Sigmoid colon (tissue), 6 donors: ENCODE measurements at regions not wholly inside any gene's neighbourhood (a gene's known extent, or its start where the extent isn't known, plus 50 kb on each side); places are given as distances from the start of the nearest gene placed in this dataset.

Source experiments
- DNase-seq: peaks from one replicate; pipeline ENCODE4 v3.0.0-alpha.2; 2019
- H3K27ac ChIP-seq, 4 donors: fragments of 200-600 bp; sonication (generic); one replicate each; pipeline ENCODE4 v1.5.1; 2016 to 2019; ENCODE audit warnings: mild to moderate bottlenecking in 1 of 4
- H3K27me3 ChIP-seq, 3 donors: fragments of 200-600 bp; sonication (generic); one replicate each; pipeline ENCODE4 v1.5.1; 2019; ENCODE audit warnings: mild to moderate bottlenecking in 1 of 3
- H3K36me3 ChIP-seq, 4 donors: fragments of 200-600 bp; sonication (generic); one replicate each; pipeline ENCODE4 v1.5.1; 2016 to 2019
- H3K4me1 ChIP-seq, 4 donors: fragments of 200-600 bp; sonication (generic); one replicate each; pipeline ENCODE4 v1.5.1; 2017 to 2019
- H3K4me3 ChIP-seq, 4 donors: fragments of 200-600 bp; sonication (generic); one replicate each; pipeline ENCODE4 v1.5.1; 2017 to 2019; ENCODE audit warnings: mild to moderate bottlenecking in 2 of 4, moderate library complexity in 1 of 4
- H3K9me3 ChIP-seq, 4 donors: fragments of 200-600 bp in 3 of 4; sonication (generic) in 3 of 4; one replicate each; pipeline versions ENCODE4 v1.5.1 to v1.6.1; 2013 to 2019
- EP300 ChIP-seq, 4 donors: sonication (generic); formaldehyde crosslinking; IDR thresholded peaks; one replicate each; pipeline ENCODE4 v1.6.1; 2017; ENCODE audit warnings: antibody characterized with exemption in 4 of 4
- POLR2A ChIP-seq, 2 donors: fragments of 450-650 bp; IDR thresholded peaks; one replicate each; pipeline ENCODE4 v1.6.1; 2016; ENCODE audit warnings: antibody characterized with exemption in 2 of 2, mild to moderate bottlenecking in 2 of 2, moderate library complexity in 2 of 2
- POLR2AphosphoS5 ChIP-seq, 4 donors: sonication (generic); formaldehyde crosslinking; IDR thresholded peaks; one replicate each; pipeline ENCODE4 v1.6.1; 2017; ENCODE audit warnings: antibody characterized with exemption in 4 of 4
- WGBS, 2 donors: extraction: QIAGEN DNeasy Blood & Tissue Kit; methylation state at CpG; one replicate each; pipeline ENCODE4 v1.1.7; 2013; 5-methylcytosine and 5-hydroxymethylcytosine counted together
- intact Hi-C: fragments of 100-400 bp; cut with DNase I; formaldehyde crosslinking; loops from one replicate; pipeline ENCODE4 v1.15.1; 2023
- TF ChIP-seq, protein P1 (sequence below), 4 experiments: fragments of 450-650 bp in 3 of 4; fragments of 200-600 bp in 1 of 4; IDR thresholded peaks; one replicate each; pipeline ENCODE4 v1.5.1; 2016 to 2019; ENCODE audit warnings: antibody characterized with exemption in 4 of 4, mild to moderate bottlenecking in 3 of 4, moderate library complexity in 2 of 4
- donor health status: healthy with polysubstance abuse.
- donor health status: healthy.

GRCh38 chr2:66888791-66889631 is 454.1 kb downstream of the MEIS1 start:
- Histone ChIP-seq H3K9me3 (no peaks in the 10 kb centered on the region), H3K27me3 (no peaks in the 10 kb centered on the region), H3K27ac (peak overlapping the region; percentile 27 to 91 (median 83)), H3K4me3 (no peak overlapping the region), H3K4me1 (peaks cover 0 to 68% (median 45%) of the 10 kb centered on the region in 4 donors), H3K36me3 (no peaks in the 10 kb centered on the region)
- intact Hi-C loops: loop anchor here (2.0 to 5.0 kb wide), 9 partner anchors 34 to 457 kb away; no protein-coding TSS in a partner anchor
- peak; percentile 95 for DNase-seq
- TF ChIP-seq, protein P1, sequence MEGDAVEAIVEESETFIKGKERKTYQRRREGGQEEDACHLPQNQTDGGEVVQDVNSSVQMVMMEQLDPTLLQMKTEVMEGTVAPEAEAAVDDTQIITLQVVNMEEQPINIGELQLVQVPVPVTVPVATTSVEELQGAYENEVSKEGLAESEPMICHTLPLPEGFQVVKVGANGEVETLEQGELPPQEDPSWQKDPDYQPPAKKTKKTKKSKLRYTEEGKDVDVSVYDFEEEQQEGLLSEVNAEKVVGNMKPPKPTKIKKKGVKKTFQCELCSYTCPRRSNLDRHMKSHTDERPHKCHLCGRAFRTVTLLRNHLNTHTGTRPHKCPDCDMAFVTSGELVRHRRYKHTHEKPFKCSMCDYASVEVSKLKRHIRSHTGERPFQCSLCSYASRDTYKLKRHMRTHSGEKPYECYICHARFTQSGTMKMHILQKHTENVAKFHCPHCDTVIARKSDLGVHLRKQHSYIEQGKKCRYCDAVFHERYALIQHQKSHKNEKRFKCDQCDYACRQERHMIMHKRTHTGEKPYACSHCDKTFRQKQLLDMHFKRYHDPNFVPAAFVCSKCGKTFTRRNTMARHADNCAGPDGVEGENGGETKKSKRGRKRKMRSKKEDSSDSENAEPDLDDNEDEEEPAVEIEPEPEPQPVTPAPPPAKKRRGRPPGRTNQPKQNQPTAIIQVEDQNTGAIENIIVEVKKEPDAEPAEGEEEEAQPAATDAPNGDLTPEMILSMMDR (IDR thresholded peaks at IDR 0.05): no peak
- TF ChIP-seq EP300 (IDR thresholded peaks at IDR 0.05) (peak; percentile 97 to 98 (median 98)), POLR2A (IDR thresholded peaks at IDR 0.05) (peak in 1 of 2 donors; percentile 4), POLR2AphosphoS5 (IDR thresholded peaks at IDR 0.05) (peak; percentile 90 to 95 (median 94))
- WGBS, 2 donors: 64 to 71% methylated on average over 6 of the region's 6 CpGs

- DNase-seq: no peak
- no peaks in the 10 kb centered on the region for H3K36me3 ChIP-seq
- no peak overlapping the region for H3K4me3 ChIP-seq
- TF ChIP-seq POLR2A (IDR thresholded peaks at IDR 0.05) (no peak), EP300 (IDR thresholded peaks at IDR 0.05) (no peak), POLR2AphosphoS5 (IDR thresholded peaks at IDR 0.05) (no peak)
- TF ChIP-seq, protein P1 (IDR thresholded peaks at IDR 0.05): no peak
- no peaks in the 10 kb centered on the region for H3K27me3 ChIP-seq
- 72 to 75% methylated on average over 2 of the region's 2 CpGs for WGBS, 2 donors
- intact Hi-C loops: loop anchor here (2.0 to 5.0 kb wide), 9 partner anchors 35 to 457 kb away; no protein-coding TSS in a partner anchor
- peaks cover 0 to 68% (median 46%) of the 10 kb centered on the region in 4 donors for H3K4me1 ChIP-seq
- H3K27ac ChIP-seq: peak overlapping the region; percentile 27 to 91 (median 83)
- H3K9me3 ChIP-seq: no peaks in the 10 kb centered on the region
These were observed 454.6 kb downstream of the MEIS1 start for GRCh38 chr2:66889632-66889882.

GRCh38 chr2:66890166-66890742 is 455.3 kb downstream of the MEIS1 start:
- Histone ChIP-seq H3K4me3 (no peak overlapping the region), H3K27ac (peak overlapping the region in 3 of 4 donors; percentile 79 to 91 (median 87)), H3K27me3 (no peaks in the 10 kb centered on the region)

DNA sequence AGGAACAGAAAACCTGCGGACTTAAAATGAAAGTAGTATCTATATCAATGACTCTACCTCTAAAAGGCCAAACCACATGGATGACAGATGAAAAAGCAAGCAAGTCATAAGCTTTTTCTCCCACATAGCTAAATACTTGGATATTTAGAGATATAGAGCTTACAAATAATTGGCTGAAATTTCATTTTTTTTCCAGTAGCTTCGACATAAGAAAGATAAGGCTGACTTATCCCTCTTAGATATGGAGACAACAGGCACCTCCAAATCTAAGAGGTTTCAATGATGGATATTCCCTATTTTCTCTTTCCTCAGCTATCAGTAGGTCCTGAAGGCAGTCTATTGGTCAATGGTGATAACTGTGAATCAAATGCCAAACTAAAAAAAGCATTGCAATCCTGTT is 460.3 kb downstream of the MEIS1 start:
- Histone ChIP-seq H3K4me3 (no peak overlapping the region), H3K27ac (peak overlapping the region in 1 of 4 donors; percentile 91), H3K9me3 (no peaks in the 10 kb centered on the region), H3K36me3 (no peaks in the 10 kb centered on the region), H3K4me1 (peaks cover 0 to 52% (median 35%) of the 10 kb centered on the region in 4 donors), H3K27me3 (no peaks in the 10 kb centered on the region)
- WGBS, 2 donors: 81 to 85% methylated on average over 2 of the region's 2 CpGs
- intact Hi-C loops: loop anchor here (5.0 to 10.0 kb wide), 3 partner anchors 102 to 950 kb away; no protein-coding TSS in a partner anchor
- no peak for DNase-seq
- TF ChIP-seq, protein P1 (IDR thresholded peaks at IDR 0.05): no peak
- no peak for TF ChIP-seq POLR2A (IDR thresholded peaks at IDR 0.05)
- no peak for TF ChIP-seq EP300 (IDR thresholded peaks at IDR 0.05)
- no peak for TF ChIP-seq POLR2AphosphoS5 (IDR thresholded peaks at IDR 0.05)

More at GRCh38 chr2:66890166-66890742, 455.3 kb downstream of the MEIS1 start:
- no peaks in the 10 kb centered on the region for H3K36me3 ChIP-seq
- H3K9me3 ChIP-seq: no peaks in the 10 kb centered on the region
- no peak for DNase-seq
- intact Hi-C loops: loop anchor here (5.0 to 10.0 kb wide), 3 partner anchors 327 to 955 kb away; no protein-coding TSS in a partner anchor
- TF ChIP-seq, protein P1 (IDR thresholded peaks at IDR 0.05): no peak
- TF ChIP-seq POLR2AphosphoS5 (IDR thresholded peaks at IDR 0.05): no peak
- TF ChIP-seq POLR2A (IDR thresholded peaks at IDR 0.05): no peak
- no peak for TF ChIP-seq EP300 (IDR thresholded peaks at IDR 0.05)
- H3K4me1 ChIP-seq: peaks cover 0 to 65% (median 43%) of the 10 kb centered on the region in 4 donors
